ENCODE measurements at regions not wholly inside any gene's neighbourhood (a gene's known extent, or its start where the extent isn't known, plus 50 kb on each side); places are given as distances from the start of the nearest gene placed in this dataset.

DNA sequence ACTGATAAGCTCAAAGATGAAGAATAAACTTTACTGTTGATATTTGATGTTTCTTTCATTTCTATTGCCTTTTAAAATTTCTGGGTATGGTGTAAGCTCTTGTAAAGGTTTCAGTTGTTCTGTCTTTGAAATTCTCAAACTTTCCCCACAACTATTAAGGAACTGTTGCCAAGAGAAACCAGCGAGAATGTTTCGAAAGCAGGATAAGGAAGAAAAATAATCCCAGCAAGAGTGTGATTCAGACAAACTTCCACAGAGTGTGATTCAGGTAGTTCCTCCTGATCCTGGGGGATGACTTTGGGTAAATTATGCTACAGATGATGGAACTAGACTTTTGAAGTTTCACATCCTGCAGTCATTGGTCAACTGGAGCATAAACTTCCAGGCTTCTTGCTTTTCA, 632.0 kb downstream of the NSUN3 start:
- no peak for DNase-seq (ENCODE audit: low spot score)

DNA sequence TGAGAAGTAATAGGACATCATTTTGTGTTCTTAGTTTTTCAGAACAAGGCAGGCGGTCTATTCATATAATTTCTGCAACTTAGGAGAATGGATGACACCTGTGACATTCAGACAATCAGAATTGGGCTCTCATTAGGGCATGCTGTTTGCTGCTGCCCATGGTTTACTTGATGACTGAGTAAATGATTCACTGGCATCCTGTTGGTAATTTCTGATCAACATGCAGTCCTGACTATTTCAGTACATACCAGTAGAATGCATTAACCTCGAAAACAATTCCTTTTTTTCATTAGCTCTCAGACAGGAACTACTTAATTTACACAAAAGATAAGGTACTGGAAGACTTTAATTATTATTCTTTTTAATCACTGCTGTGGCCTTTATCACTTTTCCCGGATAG, 641.6 kb downstream of the NSUN3 start:
- DNase-seq (ENCODE audit: low spot score): no peak

DNA sequence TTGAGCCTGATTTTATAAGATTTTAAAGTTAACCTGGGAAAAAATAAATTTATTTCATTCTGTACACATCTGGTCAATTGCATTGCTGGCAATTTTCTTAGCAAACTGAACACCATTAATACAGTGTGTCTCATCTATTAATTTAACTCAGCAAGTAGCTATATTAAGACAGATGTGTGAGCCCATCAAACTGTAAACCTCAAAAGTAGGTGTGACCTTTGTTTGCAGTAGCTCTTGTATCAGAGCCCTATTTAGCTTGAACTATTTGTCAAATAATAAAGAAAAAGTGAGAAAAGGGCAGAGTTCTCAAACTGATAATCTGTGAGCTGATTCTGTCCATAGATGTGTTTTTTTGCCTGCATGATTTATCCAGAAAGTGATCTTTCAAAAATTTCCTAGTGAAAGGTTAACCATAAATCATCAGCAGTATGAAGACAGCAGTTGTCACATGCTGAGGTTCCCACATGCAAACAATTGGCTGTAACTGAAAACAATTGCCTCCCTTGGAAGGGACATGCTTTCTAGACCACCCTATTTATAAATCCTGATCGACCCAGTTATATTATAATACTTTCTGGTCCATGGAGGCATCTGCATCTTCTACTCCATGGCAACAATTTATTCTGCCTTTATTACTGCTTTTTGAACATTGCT, 646.5 kb downstream of the NSUN3 start:
- DNase-seq (ENCODE audit: low spot score): no peak

DNA sequence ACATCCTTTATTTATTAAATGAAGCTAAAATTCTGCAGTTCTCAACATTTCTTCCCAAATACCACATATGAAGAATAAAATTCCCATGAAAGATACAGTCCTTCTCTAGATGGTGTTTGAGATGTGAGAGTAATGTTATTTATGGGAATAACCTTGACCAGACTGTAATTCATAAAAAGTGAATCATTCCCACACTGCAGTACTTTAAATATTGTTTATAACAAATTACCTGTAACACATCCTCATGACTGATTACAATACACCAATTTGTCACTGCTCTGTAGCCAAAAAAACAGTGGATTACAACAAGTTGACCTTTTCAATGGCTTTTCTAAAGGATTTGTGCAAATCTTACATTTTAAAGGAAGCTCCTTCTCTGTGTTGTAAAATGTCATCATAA, 651.3 kb downstream of the NSUN3 start:
- no peak for DNase-seq (ENCODE audit: low spot score)

DNA sequence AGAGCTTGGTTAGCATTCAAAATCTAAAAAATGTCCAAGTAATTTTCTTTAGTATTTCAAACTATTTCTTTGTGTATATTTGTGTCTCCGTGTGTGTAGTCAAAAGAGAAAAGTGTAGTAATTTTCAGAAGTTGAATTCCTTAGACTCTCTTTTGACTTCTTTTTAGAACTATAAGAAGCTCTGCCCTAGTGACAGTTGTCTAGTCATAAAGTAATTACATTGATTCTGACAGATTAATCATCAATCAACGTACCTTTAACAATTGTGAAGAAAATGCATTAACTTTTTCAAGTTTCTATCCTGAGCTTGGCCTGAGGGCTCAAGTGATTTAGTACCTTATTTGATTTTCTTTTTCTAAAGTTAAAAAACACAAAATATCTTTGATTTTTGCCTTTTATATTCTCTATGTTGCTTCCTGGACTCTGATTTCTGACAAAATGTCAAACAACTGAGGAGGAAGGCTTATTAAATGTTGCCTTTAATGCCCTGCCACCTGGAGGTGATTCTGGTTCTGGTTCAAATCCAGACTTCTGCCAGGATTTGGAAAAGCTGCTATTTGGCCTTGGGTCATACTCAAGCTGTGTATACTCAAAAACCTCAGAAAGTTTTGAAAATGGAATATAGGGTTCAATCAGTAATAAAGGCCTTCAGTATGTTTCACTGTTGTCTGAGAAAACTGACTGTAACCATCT, 653.6 kb downstream of the NSUN3 start:
- peak; percentile 12 for DNase-seq (ENCODE audit: low spot score)

DNA sequence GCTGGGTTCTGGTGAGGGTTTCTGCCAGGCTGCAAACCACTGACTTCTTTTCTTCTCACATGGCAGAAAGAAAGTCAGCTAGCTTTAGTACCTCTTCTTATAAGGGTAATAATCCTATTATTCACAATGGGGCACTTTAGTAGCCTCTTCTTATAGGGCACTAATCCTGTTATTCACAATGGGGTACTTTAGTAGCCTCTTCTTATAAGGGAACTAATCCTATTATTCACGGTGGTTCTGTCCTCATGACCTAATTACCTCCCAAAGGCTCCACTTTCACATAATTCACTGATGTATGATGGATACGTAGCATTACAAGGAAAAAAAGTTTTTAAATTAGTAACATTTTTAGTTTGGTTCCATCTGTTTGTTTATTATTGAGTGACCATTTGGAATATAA, 671.3 kb downstream of the NSUN3 start:
- DNase-seq (ENCODE audit: low spot score): no peak

DNA sequence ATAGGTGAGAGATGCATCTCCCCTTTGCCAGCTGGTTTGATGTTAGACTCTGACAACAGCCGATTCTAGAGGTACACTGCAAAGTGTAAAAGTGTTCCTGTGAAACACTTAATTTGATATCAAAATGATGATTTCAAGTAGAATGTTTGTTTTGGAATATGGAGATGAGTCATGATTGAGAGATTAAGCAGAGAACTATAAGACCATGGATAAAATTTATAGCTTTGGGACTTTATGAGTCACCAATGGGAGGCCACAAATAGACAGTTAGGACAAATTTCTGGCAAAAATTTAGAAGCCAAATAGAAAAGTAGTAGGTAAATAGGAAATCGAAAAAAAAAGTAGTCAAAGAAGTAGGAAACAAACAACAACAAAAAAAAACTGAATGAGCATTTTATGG, 672.5 kb downstream of the NSUN3 start:
- DNase-seq (ENCODE audit: low spot score): no peak

DNA sequence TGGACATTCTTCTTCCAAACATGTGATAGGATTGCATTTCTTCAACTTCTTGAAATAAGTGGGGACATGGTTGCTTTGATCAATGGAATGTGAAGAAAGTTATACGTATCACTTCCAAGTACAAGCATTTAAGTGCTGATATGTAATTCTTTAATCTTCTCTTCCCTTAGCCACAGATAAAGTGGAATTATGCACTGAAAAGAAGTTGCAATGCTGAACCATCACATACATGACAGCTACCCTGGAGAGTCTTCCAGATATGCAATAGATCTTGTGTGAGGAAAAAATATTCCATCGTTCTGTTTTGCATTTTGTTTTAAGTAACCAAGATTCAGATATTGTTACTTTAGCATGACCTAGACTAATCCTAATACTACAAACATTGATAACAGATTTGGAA, 674.3 kb downstream of the NSUN3 start:
- no peak for DNase-seq (ENCODE audit: low spot score)

DNA sequence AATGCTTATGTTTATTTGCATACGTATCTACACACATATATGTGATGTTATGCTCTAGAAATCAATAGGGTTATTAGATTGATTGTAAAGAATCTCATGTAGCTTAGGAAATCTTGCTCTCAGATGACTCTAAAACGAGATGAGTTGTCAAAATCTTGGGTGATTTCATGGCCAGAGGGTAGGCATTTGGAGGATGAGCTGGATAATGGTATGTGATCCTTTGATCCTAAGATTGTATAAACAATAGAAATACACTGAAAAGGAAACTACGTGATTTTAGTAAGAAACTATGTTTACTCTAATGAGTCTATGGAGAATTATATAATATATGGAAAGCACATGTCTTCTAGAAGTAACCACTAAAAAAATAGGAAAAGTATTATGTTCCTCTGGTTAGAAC, 676.6 kb downstream of the NSUN3 start:
- DNase-seq (ENCODE audit: low spot score): no peak

DNA sequence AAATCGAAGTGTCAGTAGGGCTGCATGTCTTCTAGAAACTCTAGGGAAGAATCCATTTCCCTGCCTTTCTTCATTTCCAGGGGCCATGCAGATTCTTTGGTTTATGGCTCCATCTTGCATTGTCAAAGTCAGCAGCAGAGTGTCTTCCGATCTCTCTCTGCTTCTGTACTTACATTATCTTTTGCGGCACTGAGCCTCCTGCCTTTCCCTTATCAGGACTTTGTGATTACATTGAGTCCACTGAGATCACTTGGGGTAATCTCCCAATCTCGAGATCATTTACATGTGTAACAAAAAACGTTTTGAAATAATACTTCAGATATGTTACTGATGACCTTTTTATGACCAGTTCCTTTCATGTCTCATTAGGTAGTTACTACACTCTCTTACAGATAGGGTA, 695.9 kb downstream of the NSUN3 start:
- no peak for DNase-seq (ENCODE audit: low spot score)

DNA sequence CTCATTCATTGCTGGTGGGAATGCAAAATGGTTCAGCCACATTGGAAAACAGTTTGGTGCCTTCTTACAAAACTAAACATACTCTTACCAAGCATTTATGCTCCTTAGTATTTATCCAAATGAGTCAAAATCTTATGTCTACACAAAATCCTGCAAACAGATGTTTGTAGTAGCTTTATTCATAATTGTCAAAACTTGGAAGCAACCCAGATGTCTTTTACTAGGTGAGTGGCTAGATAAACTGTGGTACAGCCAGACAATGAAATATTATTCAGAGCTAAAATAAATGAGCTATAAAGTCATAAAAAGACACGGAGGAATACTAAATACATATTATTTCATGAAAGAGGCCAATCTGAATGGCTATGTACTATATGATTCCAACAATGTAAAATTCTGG, 709.5 kb downstream of the NSUN3 start:
- no peak for DNase-seq (ENCODE audit: low spot score)

DNA sequence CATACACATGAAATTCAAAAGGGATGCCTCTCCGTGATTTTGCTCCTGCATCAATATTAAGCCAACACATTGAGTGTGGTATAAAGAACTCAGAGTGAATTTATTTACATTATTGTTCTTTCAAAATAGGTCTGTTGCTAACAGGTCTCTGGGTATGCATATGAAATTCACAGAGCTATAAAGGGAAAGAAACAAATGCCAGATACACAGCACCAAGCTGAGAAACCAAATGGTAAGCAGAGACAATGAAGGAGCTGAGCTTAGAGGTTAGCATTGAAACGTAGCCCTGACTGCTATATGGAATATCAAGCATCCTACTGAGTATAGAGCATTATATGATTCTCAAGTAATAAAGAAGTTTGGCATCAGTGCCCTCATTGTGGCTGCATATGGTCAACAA, 712.9 kb downstream of the NSUN3 start:
- DNase-seq (ENCODE audit: low spot score): no peak

DNA sequence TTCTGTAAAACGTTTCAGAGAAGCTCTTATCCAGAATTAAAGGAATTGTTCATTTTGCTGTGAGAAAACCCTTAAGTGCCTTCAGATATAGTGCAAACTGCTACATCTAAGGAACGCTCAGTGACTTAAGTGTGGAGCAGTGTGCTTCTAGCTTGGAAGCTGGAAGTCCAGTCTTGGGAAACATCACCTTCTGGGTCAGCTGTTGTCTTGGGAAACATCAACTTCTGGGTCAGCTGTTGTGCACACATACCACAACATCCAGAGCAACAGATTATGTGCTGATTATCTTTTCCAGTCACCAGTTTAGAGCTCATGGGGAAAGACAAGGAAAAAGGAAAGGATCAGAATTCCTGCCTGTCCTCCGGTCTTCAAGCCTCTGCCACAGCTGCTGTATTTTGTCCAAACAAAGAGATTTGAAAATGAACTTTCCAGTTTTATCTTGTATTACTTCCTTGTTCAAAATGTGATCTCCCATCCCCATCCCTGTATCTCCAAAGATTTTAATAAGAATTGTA, 713.6 kb downstream of the NSUN3 start:
- DNase-seq (ENCODE audit: low spot score): no peak

DNA sequence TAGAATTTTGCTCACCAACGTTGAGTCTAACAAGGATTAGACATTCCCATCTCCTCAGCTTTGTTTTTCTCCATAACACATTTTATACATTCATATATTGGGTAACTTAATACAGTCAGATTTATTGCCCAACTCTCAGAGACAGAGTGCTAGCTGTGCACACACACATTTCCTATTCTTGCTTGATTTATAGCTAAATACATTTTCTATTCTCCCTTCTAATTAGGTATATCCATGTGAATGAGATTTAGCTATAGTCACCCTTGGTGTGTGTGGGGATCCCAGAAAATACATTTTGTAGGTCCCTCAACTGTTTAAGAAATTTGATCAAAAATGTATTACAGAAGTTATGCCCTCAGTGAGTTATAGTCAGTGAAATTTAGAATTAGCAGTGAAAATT, 715.4 kb downstream of the NSUN3 start:
- no peak for DNase-seq (ENCODE audit: low spot score)

DNA sequence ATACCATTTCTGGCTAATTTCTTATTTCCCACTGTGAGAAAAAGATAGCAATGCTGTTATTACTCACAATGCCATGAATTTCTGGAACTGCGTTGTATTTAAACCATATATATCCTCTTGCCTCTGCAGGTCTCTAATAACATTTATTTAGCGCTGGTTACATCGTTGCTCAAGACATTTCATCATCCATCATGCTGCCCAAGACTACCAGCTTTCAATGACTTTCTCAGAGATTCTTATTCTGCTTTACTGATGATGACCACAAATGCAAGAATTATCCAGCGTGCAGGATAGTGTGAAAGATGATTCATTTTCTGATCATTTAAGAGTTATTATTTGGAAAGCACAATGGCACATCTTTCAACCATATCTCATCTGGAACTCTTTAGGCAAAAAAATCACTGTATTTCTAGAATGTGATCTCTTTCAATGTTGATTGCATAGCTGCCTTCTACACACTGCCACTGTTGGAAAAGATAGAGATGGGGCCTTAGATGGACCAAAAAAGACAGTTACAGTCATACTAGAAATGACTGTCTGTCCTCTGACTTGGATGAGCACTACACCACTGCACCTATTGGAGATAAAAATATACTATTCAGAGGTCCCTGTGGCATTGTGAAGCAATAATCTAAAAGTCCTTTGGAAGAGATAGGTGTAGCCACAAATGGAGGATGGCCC, 716.1 kb downstream of the NSUN3 start:
- DNase-seq (ENCODE audit: low spot score): no peak

DNA sequence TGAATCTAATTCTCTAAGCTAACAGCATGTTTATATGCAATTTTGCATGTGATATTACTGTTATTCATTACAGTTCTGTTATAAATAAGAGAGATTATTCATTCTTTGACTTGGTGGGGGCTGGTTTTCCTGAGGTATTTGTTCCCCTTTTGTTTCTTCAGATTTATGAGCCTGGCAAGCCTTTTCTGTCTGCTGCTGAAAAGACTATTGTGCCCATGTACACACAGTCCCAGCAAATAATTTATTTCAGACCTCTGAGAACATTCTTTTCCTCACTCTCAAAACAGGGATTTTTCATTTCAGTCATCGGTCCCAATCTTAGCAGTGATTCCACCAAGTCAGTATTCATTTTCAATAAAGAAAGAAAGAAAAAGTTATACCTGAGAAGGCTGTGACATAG, 716.8 kb downstream of the NSUN3 start:
- no peak for DNase-seq (ENCODE audit: low spot score)

DNA sequence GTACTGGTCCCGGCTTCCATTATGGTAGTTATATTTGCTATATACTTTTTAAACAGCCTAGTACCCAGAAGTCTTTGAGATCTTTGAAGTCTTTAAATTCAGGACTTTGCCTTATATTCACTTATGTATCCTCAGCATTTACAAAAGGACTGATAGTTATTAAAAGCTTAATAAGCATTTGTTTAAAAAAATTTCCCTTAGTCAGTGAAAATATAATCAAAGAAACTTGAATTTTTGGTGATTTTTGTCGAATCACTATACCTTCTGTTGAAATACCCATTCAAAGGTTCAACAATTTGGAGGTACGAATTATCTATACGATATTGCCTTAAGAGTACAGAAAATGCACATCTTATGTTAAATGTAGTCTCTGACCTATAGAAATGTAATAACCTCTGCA, 721.4 kb downstream of the NSUN3 start:
- DNase-seq (ENCODE audit: low spot score): no peak

DNA sequence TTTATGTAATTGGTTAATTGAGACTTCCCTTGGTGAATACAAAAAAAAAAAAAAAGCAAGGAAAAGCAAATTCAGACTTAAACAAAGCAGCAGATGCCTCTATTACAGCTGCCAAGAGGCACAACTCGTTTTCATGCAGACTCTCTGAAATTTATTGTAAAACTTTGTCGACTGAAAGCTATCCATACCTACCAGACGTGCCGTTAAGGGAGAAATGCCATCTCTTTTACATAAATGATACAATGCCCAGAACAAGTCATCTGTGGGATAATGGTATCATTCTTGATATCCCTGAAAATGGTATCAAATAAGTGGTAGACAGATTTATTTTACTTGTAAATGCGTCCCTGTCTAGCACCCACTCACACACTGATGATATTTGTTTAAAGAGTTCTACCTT, 724.2 kb downstream of the NSUN3 start:
- no peak for DNase-seq (ENCODE audit: low spot score)

DNA sequence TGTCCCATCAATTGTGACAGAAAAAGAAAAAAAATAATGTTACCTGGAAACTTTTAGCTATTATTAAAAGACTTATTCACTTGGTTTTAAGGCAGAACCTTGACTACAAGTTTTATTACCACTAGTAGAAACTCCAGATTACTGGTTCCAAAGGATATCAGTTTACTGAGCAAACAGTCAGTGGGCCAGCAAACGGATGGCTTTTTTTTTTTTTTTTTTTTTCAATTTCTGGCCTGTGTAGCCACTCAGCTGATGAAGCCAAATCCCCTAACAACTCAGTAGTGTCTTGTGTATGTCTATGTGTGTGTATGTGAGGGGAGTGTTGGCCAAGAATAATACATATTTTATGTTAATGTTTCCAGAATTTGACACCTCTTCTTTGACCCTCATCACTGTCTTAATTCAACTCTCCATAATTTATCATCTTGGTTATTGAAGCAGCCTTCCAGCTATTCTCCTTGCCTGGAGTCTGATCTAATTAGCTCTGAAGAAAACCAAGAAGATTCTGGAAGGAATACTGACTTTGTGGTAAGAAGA, 724.9 kb downstream of the NSUN3 start:
- no peak for DNase-seq (ENCODE audit: low spot score)

DNA sequence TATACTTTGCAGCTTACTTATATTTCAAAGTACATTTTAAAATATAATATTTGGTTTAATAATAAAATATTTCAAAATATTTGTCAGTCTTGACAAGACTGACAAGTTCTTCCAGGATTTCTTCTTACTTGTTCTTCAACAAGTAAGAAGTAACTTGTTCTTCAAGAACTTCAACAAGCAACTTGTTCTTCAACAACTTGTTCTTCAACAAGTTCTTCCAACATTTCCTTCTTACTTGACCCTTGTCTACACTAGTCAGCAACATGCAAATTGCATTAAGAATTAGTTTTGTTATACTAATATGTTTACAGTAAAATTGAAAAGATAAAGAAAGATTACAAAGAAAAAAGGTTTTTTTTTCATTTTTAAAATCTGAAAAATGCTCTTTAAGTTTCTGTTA, 731.7 kb downstream of the NSUN3 start:
- no peak for DNase-seq (ENCODE audit: low spot score)

DNA sequence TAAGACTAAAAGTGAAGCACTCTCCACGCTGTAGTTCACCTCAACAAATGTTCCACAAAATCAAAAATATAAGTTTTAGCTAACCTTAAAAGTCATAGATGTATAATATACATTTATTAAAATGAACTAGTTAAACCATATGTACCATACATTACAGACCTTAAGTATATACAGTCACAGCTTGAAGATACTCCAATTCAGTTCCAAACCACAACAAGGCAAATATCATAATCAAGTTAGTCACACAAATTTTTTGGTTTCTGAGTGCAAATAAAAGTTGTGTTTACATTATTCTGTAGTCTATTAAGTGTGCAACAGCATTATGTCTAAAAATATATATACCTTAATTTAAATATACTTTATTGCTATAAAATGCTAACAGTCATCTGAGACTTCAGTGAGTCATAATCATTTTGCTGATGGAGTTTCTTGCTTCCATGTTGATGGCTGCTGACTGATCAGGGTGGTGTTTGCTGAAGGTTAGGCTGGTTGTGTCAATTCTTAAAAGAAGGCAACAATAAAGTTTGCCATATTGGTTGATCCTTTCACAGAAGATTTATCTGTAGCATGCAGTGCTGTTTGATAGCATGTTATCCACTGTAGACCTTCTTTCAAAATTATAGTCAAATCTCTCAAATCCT, 736.7 kb downstream of the NSUN3 start:
- no peak for DNase-seq (ENCODE audit: low spot score)

DNA sequence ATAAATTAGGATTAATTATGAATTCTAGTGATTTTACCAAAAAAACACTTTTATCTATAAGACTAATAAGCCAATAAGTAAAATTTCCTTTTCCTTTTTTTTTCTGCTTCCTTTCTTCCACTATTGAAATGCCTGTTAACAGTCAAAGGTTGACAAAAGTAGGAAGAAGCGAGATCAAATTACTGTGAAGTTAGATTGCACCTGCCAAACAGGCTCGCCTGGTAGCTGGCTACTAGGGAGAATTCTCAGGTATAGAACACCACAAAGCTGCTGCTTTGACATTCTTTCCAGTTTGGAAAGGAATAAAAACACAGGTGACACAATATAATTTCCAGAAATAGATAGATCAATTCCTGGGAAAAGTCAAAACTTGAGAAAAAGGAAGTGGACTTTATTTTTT, 749.0 kb downstream of the NSUN3 start:
- no peak for DNase-seq (ENCODE audit: low spot score)

All from mucosa of gallbladder (tissue), 1 donor.